ENCODE measurements at regions not wholly inside any gene's neighbourhood (a gene's known extent, or its start where the extent isn't known, plus 50 kb on each side); places are given as distances from the start of the nearest gene placed in this dataset.

DNA sequence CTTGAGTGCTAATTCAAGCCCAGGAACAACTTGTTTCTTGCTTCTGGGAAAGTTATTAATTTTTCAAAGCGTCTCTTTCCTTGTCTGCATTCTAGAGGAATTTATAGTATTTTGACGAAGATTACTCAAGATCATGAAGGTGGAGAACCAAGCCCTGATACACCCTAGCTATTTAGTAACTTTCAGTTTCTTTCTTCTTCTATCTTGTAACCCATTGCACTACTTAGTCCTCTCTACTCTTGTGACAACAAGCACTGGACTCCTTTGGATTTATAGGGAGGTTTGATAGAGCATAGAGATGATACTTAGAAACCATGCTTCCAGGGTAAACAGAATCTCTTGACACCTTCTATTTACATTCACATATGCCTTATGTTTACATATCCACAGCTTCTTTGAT, 203.3 kb upstream of the GRM7 start:
- H3K9me3 ChIP-seq = no peaks in the 10 kb centered on the region
- 90 to 92% methylated on average over 2 of the region's 2 CpGs for whole genome bisulfite sequencing, 2 donors
- no peak overlapping the region for H3K4me3 ChIP-seq (replicated peaks in 1 of 3)
- no peaks in the 10 kb centered on the region for H3K4me1 ChIP-seq
- H3K27me3 ChIP-seq = no peaks in the 10 kb centered on the region
- TF ChIP-seq, protein P1, sequence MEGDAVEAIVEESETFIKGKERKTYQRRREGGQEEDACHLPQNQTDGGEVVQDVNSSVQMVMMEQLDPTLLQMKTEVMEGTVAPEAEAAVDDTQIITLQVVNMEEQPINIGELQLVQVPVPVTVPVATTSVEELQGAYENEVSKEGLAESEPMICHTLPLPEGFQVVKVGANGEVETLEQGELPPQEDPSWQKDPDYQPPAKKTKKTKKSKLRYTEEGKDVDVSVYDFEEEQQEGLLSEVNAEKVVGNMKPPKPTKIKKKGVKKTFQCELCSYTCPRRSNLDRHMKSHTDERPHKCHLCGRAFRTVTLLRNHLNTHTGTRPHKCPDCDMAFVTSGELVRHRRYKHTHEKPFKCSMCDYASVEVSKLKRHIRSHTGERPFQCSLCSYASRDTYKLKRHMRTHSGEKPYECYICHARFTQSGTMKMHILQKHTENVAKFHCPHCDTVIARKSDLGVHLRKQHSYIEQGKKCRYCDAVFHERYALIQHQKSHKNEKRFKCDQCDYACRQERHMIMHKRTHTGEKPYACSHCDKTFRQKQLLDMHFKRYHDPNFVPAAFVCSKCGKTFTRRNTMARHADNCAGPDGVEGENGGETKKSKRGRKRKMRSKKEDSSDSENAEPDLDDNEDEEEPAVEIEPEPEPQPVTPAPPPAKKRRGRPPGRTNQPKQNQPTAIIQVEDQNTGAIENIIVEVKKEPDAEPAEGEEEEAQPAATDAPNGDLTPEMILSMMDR (IDR thresholded peaks at IDR 0.05) = no peak
- TF ChIP-seq POLR2A (IDR thresholded peaks at IDR 0.05) = no peak
- no peak for DNase-seq
- no peaks in the 10 kb centered on the region for H3K36me3 ChIP-seq
- intact Hi-C loops (cut with DNase I) = no loop called here
- no peak overlapping the region for H3K27ac ChIP-seq

DNA sequence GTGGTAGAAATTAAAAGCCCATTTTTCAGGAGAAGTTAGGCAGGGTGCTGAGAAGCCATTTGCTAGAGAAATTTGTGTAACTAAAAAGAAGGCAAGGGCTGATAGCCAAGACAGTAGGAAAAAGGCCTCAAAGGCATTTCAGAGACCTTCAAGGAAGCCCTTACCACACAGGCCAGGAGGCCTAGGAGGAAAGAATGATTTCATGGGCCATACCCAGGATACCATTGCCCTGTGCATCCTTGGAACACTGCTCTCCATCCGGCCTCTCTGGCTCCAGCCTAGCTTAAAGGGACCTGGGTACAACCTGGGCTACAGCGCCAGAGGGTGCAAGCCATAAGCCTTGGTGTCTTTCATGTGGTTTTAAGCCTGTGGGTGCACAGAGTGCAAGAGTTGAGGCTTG, 193.6 kb upstream of the GRM7 start:
- Histone ChIP-seq H3K27ac (no peak overlapping the region), H3K4me3 (replicated peaks in 1 of 3) (no peak overlapping the region), H3K9me3 (no peaks in the 10 kb centered on the region), H3K36me3 (no peaks in the 10 kb centered on the region), H3K4me1 (no peaks in the 10 kb centered on the region), H3K27me3 (no peaks in the 10 kb centered on the region)
- intact Hi-C loops (cut with DNase I) = no loop called here
- no peak for TF ChIP-seq POLR2A (IDR thresholded peaks at IDR 0.05)
- TF ChIP-seq, protein P1 (IDR thresholded peaks at IDR 0.05) = no peak
- DNase-seq = no peak
- 86 to 87% methylated on average over 2 of the region's 2 CpGs for WGBS, 2 donors

DNA sequence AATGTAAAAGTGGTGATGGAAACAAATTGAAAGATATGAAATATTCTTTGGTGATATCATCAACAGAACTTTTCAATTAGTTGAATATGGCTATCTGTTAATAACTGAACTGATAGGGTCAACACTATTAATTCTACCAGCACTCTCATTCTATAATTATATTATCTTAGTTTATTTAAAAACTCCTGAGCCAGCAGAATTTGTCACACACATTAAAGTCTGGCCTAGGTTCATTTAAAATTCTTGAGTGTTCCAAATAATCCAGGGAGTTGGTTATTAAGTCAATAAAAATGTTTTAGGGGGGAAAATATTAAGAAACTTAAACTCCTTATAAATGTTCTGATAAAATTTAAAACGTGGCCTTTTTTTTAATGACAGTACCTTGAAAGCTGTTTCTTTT, 189.6 kb upstream of the GRM7 start:
- 54 to 57% methylated on average over 1 of the region's 1 CpG for WGBS, 2 donors
- H3K4me1 ChIP-seq = no peaks in the 10 kb centered on the region
- no peak overlapping the region for H3K27ac ChIP-seq
- no peak for TF ChIP-seq POLR2A (IDR thresholded peaks at IDR 0.05)
- TF ChIP-seq, protein P1 (IDR thresholded peaks at IDR 0.05) = no peak
- H3K36me3 ChIP-seq = no peaks in the 10 kb centered on the region
- no peaks in the 10 kb centered on the region for H3K27me3 ChIP-seq
- H3K9me3 ChIP-seq = no peaks in the 10 kb centered on the region
- no peak overlapping the region for H3K4me3 ChIP-seq (replicated peaks in 1 of 3)
- intact Hi-C loops (cut with DNase I) = no loop called here
- no peak for DNase-seq

DNA sequence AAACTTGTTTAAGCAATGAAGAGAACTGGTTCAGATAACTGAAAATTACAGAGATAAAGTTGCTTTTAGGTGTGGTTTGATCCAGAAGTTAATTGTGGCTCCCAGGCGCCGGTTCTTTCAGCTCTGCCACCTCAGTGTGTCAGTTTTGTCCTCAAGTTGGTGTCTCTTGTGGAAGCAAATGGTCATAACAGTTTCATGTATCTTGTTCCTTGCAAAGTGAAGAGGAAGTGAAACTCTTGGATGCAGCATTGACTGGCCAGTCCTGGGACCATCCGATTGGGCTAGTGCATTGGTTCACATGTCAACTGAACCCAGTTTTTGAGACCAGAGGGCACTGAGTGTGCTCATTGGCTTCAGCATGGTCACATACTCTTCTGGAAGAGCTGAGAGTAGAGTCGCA, 181.4 kb upstream of the GRM7 start:
- intact Hi-C loops (cut with DNase I) = no loop called here
- Histone ChIP-seq H3K27me3 (no peaks in the 10 kb centered on the region), H3K4me1 (no peaks in the 10 kb centered on the region), H3K9me3 (no peaks in the 10 kb centered on the region), H3K36me3 (no peaks in the 10 kb centered on the region), H3K27ac (no peak overlapping the region), H3K4me3 (replicated peaks in 1 of 3) (no peak overlapping the region)
- DNase-seq = no peak
- no peak for TF ChIP-seq POLR2A (IDR thresholded peaks at IDR 0.05)
- TF ChIP-seq, protein P1 (IDR thresholded peaks at IDR 0.05) = no peak
- 94 to 95% methylated on average over 4 of the region's 4 CpGs for WGBS, 2 donors

DNA sequence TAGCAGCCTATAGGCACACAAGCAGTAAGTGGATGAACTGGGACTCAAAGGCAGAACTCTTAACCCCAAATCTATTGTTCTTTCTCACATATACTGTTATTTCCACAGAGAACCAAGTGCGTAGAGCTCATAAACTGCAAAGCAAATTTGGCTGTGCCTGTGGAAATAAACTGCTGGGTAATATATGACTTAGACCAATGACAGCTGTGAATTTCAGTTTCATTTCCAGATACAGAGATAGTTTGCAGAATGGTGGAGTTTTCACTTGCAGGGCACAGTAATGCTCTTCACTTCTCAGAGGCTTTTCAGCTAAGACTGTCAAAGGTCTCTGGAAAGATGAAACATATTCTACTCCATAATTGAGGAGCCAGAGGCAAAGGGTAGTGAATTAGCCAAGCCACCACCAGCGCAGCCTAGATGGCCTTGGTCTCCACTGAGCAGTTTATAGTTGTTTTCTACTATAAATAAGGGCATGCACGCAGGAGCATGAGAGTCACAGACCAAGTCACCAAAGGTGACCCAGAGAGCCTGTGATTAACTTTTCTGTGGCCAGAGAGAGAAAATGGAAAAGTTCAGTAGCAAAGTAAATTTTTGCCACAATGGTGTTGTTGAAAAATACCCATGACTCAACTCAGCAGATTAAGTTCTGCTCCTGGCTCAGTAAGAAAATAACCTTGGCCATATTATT, 180.7 kb upstream of the GRM7 start:
- Histone ChIP-seq H3K36me3 (no peaks in the 10 kb centered on the region), H3K27me3 (no peaks in the 10 kb centered on the region)
- 90 to 91% methylated on average over 3 of the region's 3 CpGs for WGBS, 2 donors

More for the DNA sequence above, 180.7 kb upstream of the GRM7 start:
- H3K9me3 ChIP-seq = no peaks in the 10 kb centered on the region
- H3K4me3 ChIP-seq (replicated peaks in 1 of 3) = no peak overlapping the region
- intact Hi-C loops (cut with DNase I) = no loop called here
- no peaks in the 10 kb centered on the region for H3K4me1 ChIP-seq
- DNase-seq = no peak
- H3K27ac ChIP-seq = no peak overlapping the region
- no peak for TF ChIP-seq POLR2A (IDR thresholded peaks at IDR 0.05)
- TF ChIP-seq, protein P1 (IDR thresholded peaks at IDR 0.05) = no peak
